HG02798 (cell line): ENCODE measurements at regions not wholly inside any gene's neighbourhood (a gene's known extent, or its start where the extent isn't known, plus 50 kb on each side); places are given as distances from the start of the nearest gene placed in this dataset.
"Not testable (repeated sequence)": the region's sequence is repeated elsewhere in the genome, so short reads cannot be mapped to it uniquely, and the experiment has no call there.

Experiments used
- ATAC-seq: cut with Tn5 transposase; IDR thresholded peaks from one replicate; pipeline ENCODE4 v1.9.1; 2021; ENCODE audit warnings: mild to moderate bottlenecking; ENCODE audit not compliant: unreplicated experiment, poor library complexity

DNA sequence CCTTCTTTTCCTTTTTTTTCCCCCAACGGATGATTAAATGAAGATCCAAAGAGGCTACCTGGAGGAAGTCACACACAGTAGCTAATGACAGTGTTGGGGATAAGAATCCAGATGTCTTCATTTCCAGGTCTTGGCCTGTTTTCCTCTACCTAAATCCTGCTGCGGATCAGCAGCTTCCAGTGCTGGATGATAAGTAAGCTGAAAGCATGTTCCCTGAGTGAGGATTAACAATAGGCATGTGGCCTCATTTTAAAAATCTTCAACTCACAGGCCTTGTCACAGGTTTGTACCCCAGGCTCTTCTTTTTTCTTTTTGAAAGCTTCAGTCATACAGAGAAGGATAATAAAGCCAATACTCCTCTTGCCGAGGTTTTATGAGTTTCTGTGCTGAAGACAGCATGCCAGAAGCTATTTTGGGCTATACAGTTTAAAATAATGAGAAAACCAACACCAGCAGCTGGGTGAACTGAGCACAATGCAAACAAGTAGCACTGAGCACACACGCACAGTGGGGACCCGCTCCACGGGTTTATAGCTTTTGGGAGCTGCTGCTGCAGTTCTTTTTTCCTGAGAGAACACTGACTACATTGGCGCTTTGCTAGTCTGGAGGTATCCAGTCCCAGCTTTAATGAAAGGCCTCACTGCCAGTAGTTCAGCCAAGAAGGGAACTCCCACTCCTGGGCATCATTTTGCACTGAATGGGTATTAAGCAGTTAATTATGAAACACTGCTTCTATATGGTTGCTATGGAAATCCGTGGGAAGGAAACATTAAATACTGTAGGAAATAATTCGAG is 184.2 kb upstream of the CTSO start:
- no peak for ATAC-seq

DNA sequence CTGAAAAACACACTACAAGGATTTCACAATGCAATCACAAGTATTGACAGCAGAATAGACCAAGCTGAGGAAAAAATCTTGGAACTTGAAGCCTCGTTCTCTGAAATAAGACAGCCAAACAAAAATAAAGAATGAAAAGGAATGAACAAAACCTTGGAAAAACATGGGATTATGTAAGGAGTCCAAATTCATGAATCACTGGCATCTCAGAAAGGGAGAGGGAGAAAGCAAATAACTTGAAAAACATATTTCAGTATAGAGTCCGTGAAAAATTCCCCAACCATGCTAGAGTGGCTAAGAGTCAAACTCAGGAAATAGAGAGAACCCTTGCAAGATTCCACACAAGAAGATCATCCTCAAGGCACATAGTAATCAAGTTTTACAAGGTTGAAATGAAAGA is 178.5 kb upstream of the CTSO start:
- ATAC-seq: no peak

DNA sequence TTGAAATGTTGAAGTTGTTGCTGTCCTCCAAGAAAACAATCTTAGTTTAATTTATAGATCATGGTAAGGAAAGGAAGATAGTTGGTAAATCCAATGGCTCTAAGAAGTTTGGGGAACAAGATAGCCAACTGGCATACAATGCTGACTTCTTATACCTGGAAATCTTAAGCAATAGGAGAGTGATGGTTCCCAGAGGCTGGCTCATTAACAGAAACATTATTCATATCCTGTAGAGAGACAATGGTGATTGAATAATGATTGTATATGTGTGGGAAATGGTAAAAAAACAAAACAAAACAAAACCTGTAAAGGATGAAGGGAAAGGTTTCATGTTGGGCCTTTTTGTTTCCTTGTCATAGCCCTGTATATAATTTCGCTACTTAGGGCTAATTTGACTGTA is 174.9 kb upstream of the CTSO start:
- no peak for ATAC-seq

DNA sequence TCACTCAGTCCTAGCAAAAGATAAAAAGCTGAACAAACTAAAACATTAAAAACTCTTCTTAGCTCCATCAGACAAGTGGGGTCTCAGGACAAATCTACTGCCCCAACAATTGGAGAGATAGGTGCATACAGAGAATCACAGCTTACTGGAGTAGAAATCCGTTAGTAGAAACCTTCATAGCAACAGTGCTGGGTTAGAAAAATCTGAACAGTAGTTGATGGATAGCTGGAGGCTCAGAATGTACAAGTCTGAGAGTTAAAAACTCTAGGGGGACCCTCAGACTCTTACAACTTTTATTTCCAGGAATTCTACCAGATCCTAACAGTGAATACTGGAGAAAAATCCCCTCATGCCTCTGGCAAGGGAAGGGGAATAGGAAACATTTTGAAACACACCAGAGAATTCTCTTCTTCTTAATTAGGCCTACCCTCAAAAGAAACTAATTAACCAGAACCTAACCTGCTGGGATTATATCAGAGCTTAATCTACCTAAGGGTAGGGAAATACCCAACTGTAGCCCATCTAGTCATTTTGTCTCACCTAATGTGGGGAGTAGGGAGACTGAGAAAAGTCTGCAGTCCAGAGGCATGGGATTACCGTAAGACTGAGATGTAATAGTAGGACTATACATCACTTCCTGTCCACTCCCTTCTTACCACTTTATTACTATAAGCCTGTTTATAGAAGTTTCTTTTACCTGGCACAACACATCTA is 165.0 kb upstream of the CTSO start:
- no peak for ATAC-seq

DNA sequence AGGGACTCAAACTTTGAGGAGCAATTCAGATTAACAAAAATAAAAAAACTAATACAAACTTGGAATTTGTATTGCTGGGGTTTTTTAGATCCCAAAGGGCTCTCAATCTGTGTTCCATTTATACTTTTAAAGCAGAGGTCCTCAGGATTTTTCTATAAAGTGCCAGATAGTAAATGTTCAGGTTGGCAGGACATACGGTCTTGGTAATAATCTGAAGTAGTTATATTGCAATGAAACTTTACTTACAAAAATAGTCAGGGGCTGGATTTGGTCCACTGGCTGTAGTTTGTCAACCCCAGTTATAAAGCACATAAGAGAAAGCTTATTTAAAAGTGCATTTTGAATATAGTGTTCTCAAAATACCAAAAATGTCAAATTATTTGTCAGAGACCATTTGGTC is 164.1 kb upstream of the CTSO start:
- no peak for ATAC-seq

DNA sequence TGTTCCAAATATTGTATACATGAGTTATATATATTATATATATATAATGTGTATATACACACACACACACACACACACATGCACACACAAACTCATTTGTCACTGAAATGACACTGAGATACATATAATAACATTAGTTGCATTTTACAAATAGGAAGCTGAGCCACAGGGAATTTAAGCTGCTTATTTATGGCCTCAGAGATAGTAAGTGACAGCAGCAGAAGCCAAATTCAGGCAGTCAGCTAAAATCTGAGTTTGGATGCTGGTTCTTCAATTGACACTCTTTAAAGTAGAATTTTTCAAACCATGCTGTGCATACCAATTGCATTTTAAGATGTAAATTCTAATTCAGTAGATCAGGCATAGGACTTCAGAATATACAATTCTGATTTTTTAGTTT is 163.3 kb upstream of the CTSO start:
- ATAC-seq: no peak

DNA sequence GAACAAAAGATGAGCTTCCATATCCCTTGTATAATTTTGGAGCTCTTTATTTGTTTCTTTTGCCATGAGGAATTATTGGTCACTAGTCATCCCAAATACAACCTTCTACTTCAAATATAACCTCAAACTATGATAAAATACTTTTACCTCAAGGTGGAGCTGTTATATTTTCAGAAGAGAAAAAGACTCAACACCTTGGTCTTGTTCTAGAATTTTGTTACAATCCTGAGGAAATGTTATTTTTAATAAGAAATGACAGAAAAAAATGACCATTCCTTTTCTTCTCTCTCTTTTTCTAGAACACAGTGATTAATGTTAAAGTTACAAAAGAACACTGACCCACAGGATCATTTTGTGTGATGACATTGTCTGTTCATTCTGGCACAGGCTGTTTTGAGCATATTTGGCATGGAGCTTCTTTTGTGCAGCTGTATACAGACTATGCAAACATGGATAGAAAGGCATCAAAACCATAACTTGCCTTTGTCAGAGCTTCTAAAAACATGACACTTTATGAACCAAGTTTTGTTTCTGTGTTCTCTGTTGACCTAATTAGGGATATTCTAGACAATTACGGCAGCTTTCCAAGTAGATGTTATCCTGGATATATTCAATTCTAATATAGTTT is 159.6 kb upstream of the CTSO start:
- no peak for ATAC-seq

DNA sequence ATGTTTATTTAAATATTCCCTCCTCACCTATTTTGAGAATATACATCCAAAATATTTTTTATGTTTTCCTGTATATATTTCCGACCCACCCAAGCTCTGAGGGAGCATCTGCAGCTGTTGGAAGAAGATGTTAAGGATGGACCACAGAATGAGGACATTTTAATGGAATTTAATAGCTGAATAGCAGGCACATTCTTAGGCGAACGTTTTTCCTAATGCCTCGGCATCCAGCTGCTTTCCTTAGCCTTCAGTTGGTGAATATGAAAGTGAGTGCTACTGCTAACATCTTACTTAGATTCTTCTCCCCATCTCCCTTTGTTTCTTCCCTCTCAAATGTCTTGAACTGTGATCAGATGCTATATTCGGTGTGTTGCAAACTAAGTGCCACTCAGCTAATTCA is 158.0 kb upstream of the CTSO start:
- no peak for ATAC-seq

DNA sequence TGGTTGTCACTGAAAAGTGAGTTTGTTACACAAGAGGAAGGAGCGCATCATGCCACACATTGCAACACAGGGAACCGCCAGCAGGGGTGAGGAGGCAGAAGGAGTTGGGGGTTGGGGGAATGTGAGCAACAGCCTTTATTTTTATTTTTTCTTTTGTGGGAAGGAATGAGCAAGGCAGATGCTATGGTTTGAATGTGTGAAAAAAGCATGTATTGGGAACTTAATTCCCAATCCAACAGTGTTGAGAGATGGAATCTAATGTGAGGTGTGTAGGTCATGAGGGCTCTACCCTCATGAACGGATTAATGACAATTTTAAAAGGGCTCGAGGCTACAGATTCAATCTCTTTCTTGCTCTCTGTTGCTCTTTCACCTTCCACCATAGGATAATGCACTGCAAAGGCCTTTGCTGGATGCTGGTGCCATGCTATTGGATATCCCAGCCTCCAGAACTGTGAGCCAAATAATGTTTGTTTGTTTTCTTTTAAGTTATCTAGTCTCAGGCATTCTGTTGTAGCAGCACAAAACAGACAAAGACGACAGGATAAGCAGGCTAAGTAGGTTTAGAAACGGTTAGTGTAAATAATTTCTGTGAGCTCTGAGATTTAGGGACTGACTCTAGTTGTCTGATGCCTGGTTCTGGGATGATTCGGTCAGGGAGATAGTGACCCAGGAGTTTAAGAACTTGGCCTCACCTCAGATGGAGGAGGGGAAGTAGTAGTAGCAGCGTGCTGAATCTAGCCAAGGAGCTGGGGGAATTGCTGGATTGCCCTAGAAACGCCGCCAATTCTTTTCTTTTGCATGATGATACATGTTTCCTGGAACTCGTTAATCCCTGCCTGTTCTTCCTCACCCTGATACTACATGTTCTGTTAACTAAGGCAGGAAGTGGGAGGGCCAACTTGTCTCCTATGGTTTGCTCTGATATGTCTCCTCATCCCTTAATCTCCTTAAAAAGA is 156.6 kb upstream of the CTSO start:
- peak; percentile 49 for ATAC-seq

DNA sequence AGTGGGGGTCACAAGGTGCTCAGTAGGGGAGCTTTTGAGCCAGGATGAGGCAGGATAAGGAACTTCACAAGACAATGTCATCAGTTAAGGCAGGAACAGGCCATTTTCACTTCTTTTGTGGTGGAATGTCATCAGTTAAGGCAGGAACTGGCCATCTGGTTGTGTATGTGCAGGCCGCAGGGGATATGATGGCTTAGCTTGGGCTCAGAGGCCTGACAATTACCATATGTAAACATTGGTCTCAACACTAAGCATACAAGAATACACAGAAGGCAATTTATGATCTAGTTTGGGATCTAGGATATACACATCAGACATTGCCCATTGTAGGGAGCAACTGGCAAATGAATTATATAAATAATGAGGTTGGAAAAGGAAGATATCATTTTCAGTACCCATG is 155.4 kb upstream of the CTSO start:
- not testable (repeated sequence) for ATAC-seq

DNA sequence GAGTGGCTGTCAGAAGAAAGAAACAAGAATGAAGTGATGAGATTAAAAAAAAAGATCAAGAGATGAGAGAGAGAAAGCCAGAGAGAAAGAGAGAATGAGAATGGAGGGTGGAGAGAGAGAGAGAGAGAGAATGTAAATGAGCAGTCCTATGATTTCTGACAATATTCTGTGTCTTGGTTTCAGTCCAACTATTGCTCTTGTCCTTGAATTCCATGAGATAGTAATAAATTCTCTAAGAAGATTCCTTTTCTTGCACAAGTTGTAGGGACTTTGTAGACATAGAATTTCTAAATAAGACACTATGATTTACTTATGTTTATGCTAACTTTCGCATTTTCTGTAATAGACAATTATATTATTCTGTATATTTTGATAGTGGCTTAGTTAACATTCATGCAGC is 149.6 kb upstream of the CTSO start:
- ATAC-seq: no peak

DNA sequence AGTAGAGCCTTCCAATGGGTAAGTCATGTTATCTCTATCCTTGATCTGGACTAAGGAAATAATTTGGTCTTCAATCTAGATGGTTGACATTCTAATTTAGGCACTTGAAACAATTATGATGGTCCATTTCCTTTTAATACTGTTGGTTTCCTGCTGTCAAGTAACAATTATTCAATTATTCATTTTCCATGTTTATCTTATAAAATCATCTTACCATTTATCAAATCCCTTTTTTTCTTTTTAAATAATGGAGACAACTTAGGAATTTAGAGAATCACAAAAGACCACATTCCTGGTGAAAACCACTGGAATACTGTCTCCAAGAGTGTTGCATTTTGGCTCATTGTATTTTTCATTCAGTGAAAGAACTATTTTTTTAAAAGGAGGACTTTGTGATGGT is 148.7 kb upstream of the CTSO start:
- no peak for ATAC-seq

DNA sequence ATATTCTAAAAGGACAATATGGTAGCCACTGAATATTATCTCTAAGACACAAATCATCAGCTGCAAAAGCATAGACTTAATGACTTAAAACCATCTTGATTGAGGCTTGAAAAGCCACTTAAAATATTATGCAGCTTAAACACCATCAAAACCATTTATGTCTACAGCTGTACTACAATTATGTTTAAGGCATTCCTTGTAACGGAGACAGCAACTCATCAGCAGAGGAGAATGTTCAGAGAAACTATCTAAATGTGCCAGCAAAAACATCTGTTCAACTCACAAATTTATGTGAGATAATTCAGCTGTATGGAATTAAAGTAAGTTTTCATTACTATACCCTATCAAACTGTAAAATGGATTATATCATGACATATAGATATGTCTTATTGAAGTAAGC is 147.9 kb upstream of the CTSO start:
- no peak for ATAC-seq

DNA sequence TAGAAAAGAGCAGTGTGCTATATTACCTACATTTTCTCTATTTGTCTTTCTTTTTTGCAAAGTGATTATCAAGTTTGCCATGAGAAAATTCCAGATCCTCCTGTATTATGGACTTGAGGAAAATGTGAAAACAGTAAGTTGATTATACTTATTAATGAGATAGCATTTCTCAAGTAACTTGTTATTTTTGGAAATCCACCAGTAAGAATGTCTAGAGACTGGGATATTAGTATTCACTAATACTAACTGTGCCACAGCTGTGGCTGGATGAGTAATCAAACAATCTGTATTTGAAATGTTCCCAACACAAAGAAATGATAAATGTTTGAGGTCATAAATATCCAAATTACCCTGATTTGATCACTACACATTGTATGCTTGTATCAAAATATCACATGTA is 147.0 kb upstream of the CTSO start:
- ATAC-seq: no peak

DNA sequence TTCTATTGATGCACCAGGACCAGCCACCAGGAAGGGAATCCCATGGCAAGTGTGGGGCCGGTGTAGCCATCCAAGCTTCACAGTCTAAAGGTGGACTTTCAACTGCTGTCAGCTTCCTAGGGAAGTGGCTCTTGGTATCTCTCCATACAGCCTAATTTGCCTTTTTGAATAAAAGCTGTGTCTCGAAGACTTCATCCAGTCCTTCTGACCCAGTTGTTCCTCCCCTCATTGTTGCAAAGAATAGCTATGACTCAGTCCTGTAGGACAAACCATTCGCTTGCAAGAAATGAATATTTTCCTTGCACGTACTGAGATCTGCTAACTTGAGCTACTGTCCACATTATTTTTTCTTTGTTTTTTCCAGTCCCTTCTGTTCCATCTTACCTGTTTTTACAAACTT is 145.1 kb upstream of the CTSO start:
- no peak for ATAC-seq

DNA sequence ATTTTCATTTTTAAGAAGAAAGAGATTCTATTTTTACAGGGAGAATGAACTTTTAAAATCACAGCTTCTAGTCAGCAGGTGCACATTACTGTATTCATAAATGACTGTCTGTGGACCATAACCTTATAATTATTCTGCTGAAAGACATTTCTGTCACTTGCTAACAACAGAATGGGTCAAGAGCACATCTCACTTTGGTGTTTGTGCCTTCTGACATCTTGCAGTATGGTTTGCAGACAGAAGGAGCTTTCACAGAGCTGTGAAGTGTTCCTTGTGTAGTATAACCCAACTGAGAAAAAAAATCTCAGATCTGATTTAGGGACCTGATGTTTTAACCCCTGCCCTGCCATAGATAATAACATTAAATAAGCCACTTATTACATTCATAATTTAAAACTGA is 131.4 kb upstream of the CTSO start:
- no peak for ATAC-seq

DNA sequence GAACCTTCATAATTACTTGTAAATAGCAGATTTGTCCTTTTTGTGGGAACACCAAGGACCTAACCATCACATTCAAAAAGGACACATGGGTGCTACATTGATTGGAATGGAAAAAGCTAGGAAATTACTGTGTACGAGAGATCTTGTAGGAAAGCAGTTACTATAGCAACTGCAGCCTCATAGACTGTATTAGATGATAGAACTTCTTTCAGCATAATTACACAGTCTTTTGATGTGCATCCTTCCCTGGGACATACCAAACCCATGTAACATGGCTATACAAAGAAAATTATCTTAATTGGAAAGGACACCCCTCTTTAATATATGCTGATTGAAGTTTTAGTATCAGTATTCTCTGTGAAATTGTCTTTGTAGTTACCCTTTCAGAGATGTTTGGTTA is 130.7 kb upstream of the CTSO start:
- ATAC-seq: no peak

DNA sequence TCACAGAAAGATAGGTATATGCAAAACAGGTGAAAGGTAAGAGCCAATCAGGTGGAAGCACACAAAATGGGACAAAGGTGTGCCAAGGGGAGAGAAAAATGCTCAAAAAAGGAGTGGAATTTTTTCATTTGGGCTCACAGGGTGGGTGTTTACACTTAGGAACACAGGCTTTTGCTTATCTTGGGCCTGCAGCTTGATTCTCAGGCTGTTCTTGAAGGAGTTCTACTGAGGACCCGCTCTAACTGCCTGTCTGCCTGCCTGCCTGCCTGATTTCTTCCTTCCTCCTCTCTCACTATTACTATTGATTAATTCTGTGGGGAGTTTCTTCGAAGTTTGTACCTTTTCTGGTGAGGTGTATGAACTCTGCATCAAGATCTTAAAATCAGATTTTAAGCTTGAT is 120.3 kb upstream of the CTSO start:
- no peak for ATAC-seq

DNA sequence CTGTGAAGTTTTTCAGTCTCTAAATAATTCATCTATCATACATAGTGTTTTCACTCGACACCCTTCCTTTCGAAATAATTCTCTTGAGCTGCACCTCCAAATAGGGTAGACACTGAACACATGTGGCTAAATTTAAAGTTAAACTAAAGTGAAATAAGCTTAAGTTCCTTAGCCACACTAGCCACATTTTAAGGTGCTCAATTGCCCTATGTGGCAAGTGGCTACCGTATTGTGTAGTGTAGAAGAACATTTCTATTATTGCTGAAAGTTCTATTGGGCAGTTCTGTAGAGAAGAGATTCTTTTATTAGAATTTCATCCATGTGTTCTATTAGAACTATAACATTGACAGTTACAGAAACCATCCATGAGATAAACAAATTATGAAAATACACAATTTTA is 107.0 kb upstream of the CTSO start:
- no peak for ATAC-seq

DNA sequence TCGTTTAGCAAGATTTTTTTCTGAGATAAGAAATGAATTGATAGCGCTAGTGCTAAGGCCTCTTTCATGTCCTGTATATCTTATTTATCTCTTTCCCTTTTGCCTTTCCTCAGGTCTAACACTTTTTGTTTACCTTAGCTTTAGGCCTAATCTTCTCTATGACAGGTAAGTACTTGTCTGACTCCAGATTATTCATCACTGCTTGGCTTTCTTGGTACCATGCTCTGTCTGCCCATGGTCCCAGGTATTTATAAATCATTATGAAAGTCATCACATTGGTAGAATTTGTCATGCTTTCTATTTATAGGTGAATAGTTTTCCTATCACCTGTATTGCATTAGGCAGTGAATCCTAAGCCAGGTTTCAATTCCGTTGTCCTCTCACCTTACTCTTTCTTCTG is 99.5 kb upstream of the CTSO start:
- no peak for ATAC-seq

DNA sequence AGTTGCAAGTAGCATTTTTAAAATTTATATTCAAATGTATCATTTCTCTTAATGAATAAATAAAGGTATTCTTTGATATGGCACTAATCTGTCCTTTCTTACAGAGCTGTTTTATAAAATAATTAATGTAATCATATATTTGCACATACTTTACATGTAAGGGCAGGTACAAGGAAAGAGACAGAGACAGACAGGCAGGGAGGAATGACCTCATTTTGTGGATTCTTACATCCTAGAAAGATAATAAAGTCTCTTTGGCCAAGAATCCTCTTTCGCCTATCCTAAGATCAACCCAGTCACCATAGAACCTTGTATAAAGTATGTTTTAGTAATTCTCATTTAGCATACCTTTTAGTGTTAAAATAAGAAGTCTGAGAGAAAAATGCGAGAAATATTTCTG is 98.5 kb upstream of the CTSO start:
- no peak for ATAC-seq
